GM12878 (cell line): ENCODE measurements at regions not wholly inside any gene's neighbourhood (a gene's known extent, or its start where the extent isn't known, plus 50 kb on each side); places are given as distances from the start of the nearest gene placed in this dataset.
"Not testable (repeated sequence)": the region's sequence is repeated elsewhere in the genome, so short reads cannot be mapped to it uniquely, and the experiment has no call there.

ENCODE experiments used
- ATAC-seq: fragments of 200-7000 bp; cut with Tn5 transposase; 3 replicates; pipeline ENCODE4 v1.9.1; 2020; ENCODE audit warnings: mild to moderate bottlenecking, moderate library complexity
- BruUV-seq: library from RNA; stranded (reverse); fragments of 400-500 nt; replicated peaks from 2 replicates; lab custom pipeline; 2021; lab: Mats Ljungman, UMichigan
- CTCF ChIA-PET: fragments of 300-600 bp; sonication (Branson Sonifier 250); formaldehyde crosslinking; extraction: SDS; loops from one replicate; lab custom pipeline; 2021; ENCODE audit warnings: inconsistent platforms; lab: Yijun Ruan, JAX
- POLR2A ChIA-PET: fragments of 350-600 bp; formaldehyde crosslinking; extraction: SDS; loops from one replicate; lab custom pipeline; 2021; ENCODE audit warnings: inconsistent platforms; lab: Charles Lee
- RAD21 ChIA-PET: fragments of 300-600 bp; sonication (Branson Sonifier 250); formaldehyde crosslinking; loops from one replicate; lab custom pipeline; 2023; ENCODE audit warnings: antibody characterized with exemption; ENCODE audit not compliant: unreplicated experiment; lab: Charles Lee
- SMC1A ChIA-PET: fragments of 300-600 bp; sonication (Branson Sonifier 250); formaldehyde crosslinking; loops from one replicate; lab custom pipeline; 2023; ENCODE audit not compliant: unreplicated experiment, uncharacterized antibody; lab: Charles Lee
- DNase-seq: peaks from one replicate; pipeline ENCODE4 v3.0.0-alpha.2; 2011; ENCODE audit warnings: low read depth, low spot score
- FAIRE-seq: peaks from 3 replicates; lab custom pipeline; 2011; peaks lifted over from hg19 to GRCh38; lab: Jason Lieb, UNC
- H2AFZ ChIP-seq: 2 replicates; pipeline ENCODE4 v1.6.0; 2011; ENCODE audit warnings: low read depth, low read length, control low read depth; ENCODE audit not compliant: control insufficient read depth
- H3K27ac ChIP-seq: 2 replicates; pipeline ENCODE4 v1.5.1; 2011; ENCODE audit warnings: control low read depth; ENCODE audit not compliant: control insufficient read depth, insufficient read depth
- H3K27me3 ChIP-seq, 2 experiments: replicated peaks in 1 of 2; 2 replicates each; pipeline versions ENCODE4 v1.6.0 to v1.6.1; 2011; ENCODE audit warnings: low read length in 1 of 2; ENCODE audit not compliant: control insufficient read depth in 2 of 2, insufficient read depth in 2 of 2
- H3K36me3 ChIP-seq, 2 experiments: 2 replicates each; pipeline ENCODE4 v1.5.1; 2011; ENCODE audit warnings: low read length in 1 of 2; ENCODE audit not compliant: control insufficient read depth in 2 of 2, insufficient read depth in 2 of 2
- H3K4me1 ChIP-seq: 2 replicates; pipeline ENCODE4 v1.6.1; 2011; ENCODE audit warnings: mild to moderate bottlenecking, low read length, moderate library complexity, mixed read lengths; ENCODE audit not compliant: control insufficient read depth, insufficient read depth
- H3K4me2 ChIP-seq: 2 replicates; pipeline ENCODE4 v1.6.0; 2011; ENCODE audit warnings: control low read depth; ENCODE audit not compliant: control insufficient read depth, insufficient read depth
- H3K4me3 ChIP-seq: fragments of 200-600 bp; sonication (generic); 2 replicates; pipeline ENCODE4 v1.5.1; 2016
- H3K79me2 ChIP-seq: 2 replicates; pipeline ENCODE4 v1.6.0; 2011; ENCODE audit warnings: low read length; ENCODE audit not compliant: control insufficient read depth, insufficient read depth
- H3K9ac ChIP-seq: 2 replicates; pipeline ENCODE4 v1.8.0; 2011; ENCODE audit warnings: low read length, control low read depth, mixed read lengths; ENCODE audit not compliant: control insufficient read depth, insufficient read depth
- H3K9me3 ChIP-seq: replicated peaks from 3 replicates; pipeline ENCODE4 v1.5.1; 2011; ENCODE audit warnings: mild to moderate bottlenecking, low read length; ENCODE audit not compliant: control insufficient read depth, insufficient read depth
- H4K20me1 ChIP-seq: 2 replicates; pipeline ENCODE4 v1.6.0; 2011; ENCODE audit not compliant: control insufficient read depth, insufficient read depth
- RAD21 ChIP-seq: IDR thresholded peaks from 2 replicates; pipeline ENCODE4 v1.6.1; 2011; ENCODE audit warnings: mild to moderate bottlenecking, low read depth, low read length, moderate library complexity; ENCODE audit not compliant: insufficient read depth
- SMARCA5 ChIP-seq: fragments of 450-650 bp; IDR thresholded peaks from 2 replicates; pipeline ENCODE4 v1.6.1; 2017; ENCODE audit warnings: mild to moderate bottlenecking
- WGBS: methylation state at CpG from one replicate; pipeline ENCODE4 v1.1.6; 2016; ENCODE audit warnings: low lambda C conversion rate; ENCODE audit not compliant: insufficient replicate concordance, insufficient coverage; ENCODE audit errors: missing lambda C conversion rate; 5-methylcytosine and 5-hydroxymethylcytosine counted together
- in situ Hi-C: fragments of 300-500 bp; cut with MboI; formaldehyde crosslinking; loops from 9 replicates; pipeline ENCODE4 v1.14.3; 2018; ENCODE audit warnings: mixed read lengths
- intact Hi-C: fragments of 100-400 bp; cut with micrococcal nuclease; formaldehyde crosslinking; loops from one replicate; pipeline ENCODE4 v1.14.2; 2022; ENCODE audit not compliant: unreplicated experiment
- TF ChIP-seq, protein P1 (sequence below), 3 experiments: IDR thresholded peaks in 2 of 3; conservative IDR thresholded peaks in 1 of 3; 2 replicates each; pipeline ENCODE4 v1.5.1; 2011; ENCODE audit warnings: low read depth in 3 of 3, low read length in 3 of 3, mild to moderate bottlenecking in 3 of 3, control low read depth in 2 of 3, moderate library complexity in 2 of 3, inconsistent platforms in 1 of 3, mixed read lengths in 1 of 3; ENCODE audit not compliant: control insufficient read depth in 2 of 3, insufficient read depth in 1 of 3; ENCODE audit errors: extremely low read depth in 1 of 3

DNA sequence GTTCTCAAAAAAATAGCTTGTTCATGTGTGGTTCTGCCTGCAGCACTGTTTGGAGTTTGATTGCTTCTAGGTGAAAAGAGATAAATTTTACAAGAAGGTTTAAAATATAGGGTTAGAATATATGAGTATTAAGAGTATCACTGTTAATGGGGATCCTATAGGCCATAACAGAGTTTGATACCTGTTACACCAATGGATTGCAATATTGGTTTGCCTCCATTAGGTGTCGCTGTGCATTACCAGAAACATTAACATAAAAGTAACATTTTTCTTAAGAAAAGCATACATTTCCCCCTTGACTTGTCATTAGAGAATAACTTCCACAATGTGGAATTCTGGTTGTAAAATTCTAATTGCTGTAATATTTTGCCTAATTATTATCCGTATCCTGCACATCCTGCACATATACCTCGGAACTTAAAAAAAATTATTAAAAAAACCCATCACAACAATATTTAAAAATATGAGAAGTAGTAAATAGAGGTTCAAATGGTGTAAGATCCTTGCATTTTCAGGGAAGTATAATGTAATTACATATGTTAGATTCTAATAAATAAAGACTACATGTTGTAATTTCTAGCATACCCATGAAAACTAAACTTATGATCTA, 63.0 kb downstream of the CYP4A11 start:
- H4K20me1 ChIP-seq, H2AFZ ChIP-seq, DNase-seq, H3K9ac ChIP-seq, H3K4me3 ChIP-seq, in situ Hi-C loops, POLR2A ChIA-PET, H3K27me3 ChIP-seq, H3K27ac ChIP-seq, RAD21 ChIA-PET, H3K9me3 ChIP-seq, H3K79me2 ChIP-seq, BruUV-seq, H3K36me3 ChIP-seq, H3K4me2 ChIP-seq, CTCF ChIA-PET, intact Hi-C loops, SMC1A ChIA-PET, H3K4me1 ChIP-seq: not testable (repeated sequence)
- TF ChIP-seq, protein P1, sequence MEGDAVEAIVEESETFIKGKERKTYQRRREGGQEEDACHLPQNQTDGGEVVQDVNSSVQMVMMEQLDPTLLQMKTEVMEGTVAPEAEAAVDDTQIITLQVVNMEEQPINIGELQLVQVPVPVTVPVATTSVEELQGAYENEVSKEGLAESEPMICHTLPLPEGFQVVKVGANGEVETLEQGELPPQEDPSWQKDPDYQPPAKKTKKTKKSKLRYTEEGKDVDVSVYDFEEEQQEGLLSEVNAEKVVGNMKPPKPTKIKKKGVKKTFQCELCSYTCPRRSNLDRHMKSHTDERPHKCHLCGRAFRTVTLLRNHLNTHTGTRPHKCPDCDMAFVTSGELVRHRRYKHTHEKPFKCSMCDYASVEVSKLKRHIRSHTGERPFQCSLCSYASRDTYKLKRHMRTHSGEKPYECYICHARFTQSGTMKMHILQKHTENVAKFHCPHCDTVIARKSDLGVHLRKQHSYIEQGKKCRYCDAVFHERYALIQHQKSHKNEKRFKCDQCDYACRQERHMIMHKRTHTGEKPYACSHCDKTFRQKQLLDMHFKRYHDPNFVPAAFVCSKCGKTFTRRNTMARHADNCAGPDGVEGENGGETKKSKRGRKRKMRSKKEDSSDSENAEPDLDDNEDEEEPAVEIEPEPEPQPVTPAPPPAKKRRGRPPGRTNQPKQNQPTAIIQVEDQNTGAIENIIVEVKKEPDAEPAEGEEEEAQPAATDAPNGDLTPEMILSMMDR (IDR thresholded peaks at IDR 0.05 in 2 of 3, conservative IDR thresholded peaks at IDR 0.05 in 1 of 3; ENCODE audit: control insufficient read depth in 2 of 3, extremely low read depth in 1 of 3, insufficient read depth in 1 of 3, low read depth in 3 of 3, low read length in 3 of 3): peak; percentile 26 to 40 (median 38); a peak in 3 of 6 replicates
- 0 out of 2 replicates have a peak, but pooled peaks have one; percentile 14 for TF ChIP-seq RAD21
- peak; percentile 86 for FAIRE-seq
- ATAC-seq: 0 out of 3 replicates have a peak, but pooled peaks have one; percentile 38
- 16% methylated on average over 3 of the region's 3 CpGs for WGBS

- H3K79me2 ChIP-seq, H3K9me3 ChIP-seq, H3K4me1 ChIP-seq, RAD21 ChIA-PET, H2AFZ ChIP-seq, DNase-seq, BruUV-seq, H3K36me3 ChIP-seq, POLR2A ChIA-PET, H3K27ac ChIP-seq, in situ Hi-C loops, SMC1A ChIA-PET, H3K4me2 ChIP-seq, H3K27me3 ChIP-seq, intact Hi-C loops, H4K20me1 ChIP-seq, H3K4me3 ChIP-seq, H3K9ac ChIP-seq: not testable (repeated sequence)
- TF ChIP-seq SMARCA5 (peak; percentile 78; the same call in 1 of the 2 replicates), RAD21 (0 out of 2 replicates have a peak, but pooled peaks have one; percentile 15)
- TF ChIP-seq, protein P1 (IDR thresholded peaks at IDR 0.05 in 2 of 3, conservative IDR thresholded peaks at IDR 0.05 in 1 of 3; ENCODE audit: control insufficient read depth in 2 of 3, extremely low read depth in 1 of 3, insufficient read depth in 1 of 3, low read depth in 3 of 3, low read length in 3 of 3): peak in 2 of 3 experiments; percentile 1 to 29; a peak in 1 of 6 replicates
- FAIRE-seq (peak; percentile 18), ATAC-seq (peak; percentile 46)
- CTCF ChIA-PET: interaction anchor here (0.8 to 1.3 kb wide), 2 partner anchors 15 to 297 kb away, joined by 3 to 4 read pairs; no protein-coding TSS in a partner anchor
- 36% methylated on average over 4 of the region's 4 CpGs for WGBS
These were observed 65.2 kb downstream of the CYP4A11 start for GRCh38 chr1:46876093-46876492.
